HG03066 (cell line): ENCODE measurements at regions not wholly inside any gene's neighbourhood (a gene's known extent, or its start where the extent isn't known, plus 50 kb on each side); places are given as distances from the start of the nearest gene placed in this dataset.

ENCODE experiments used
- ATAC-seq: cut with Tn5 transposase; IDR thresholded peaks from one replicate; pipeline ENCODE4 v1.9.1; 2021; ENCODE audit warnings: low read depth; ENCODE audit not compliant: unreplicated experiment

GRCh38 chr3:178277605-178278004 lies 258.6 kb upstream of the KCNMB2 start:
- ATAC-seq, result no peak

- no peak for ATAC-seq
Measured at GRCh38 chr3:178283561-178283960, 252.7 kb upstream of the KCNMB2 start.

GRCh38 chr3:178284181-178284580 lies 252.1 kb upstream of the KCNMB2 start:
- no peak for ATAC-seq

- no peak for ATAC-seq
Measured at GRCh38 chr3:178288074-178288473, 248.2 kb upstream of the KCNMB2 start.

- no peak for ATAC-seq
Measured at GRCh38 chr3:178289544-178290160, 246.6 kb upstream of the KCNMB2 start.

- ATAC-seq, result no peak
Measured at GRCh38 chr3:178291574-178292370, 244.5 kb upstream of the KCNMB2 start.

- ATAC-seq, result no peak
Measured at GRCh38 chr3:178295292-178295912, 240.8 kb upstream of the KCNMB2 start.

- ATAC-seq, result no peak
Measured at GRCh38 chr3:178297199-178297598, 239.0 kb upstream of the KCNMB2 start.

- ATAC-seq, result no peak
Measured at GRCh38 chr3:178297740-178298139, 238.5 kb upstream of the KCNMB2 start.

- ATAC-seq, result no peak
Measured at GRCh38 chr3:178300441-178300959, 235.7 kb upstream of the KCNMB2 start.

GRCh38 chr3:178302966-178303930 lies 233.0 kb upstream of the KCNMB2 start:
- no peak for ATAC-seq

- no peak for ATAC-seq
Measured at GRCh38 chr3:178304758-178305467, 231.3 kb upstream of the KCNMB2 start.

- no peak for ATAC-seq
Measured at GRCh38 chr3:178306432-178307115, 229.7 kb upstream of the KCNMB2 start.

- ATAC-seq, result no peak
Measured at GRCh38 chr3:178308771-178309170, 227.5 kb upstream of the KCNMB2 start.

- no peak for ATAC-seq
Measured at GRCh38 chr3:178310949-178311348, 225.3 kb upstream of the KCNMB2 start.

GRCh38 chr3:178313716-178314115 lies 222.5 kb upstream of the KCNMB2 start:
- ATAC-seq, result no peak

GRCh38 chr3:178318340-178318739 lies 217.9 kb upstream of the KCNMB2 start:
- no peak for ATAC-seq

GRCh38 chr3:178318941-178319816 lies 217.1 kb upstream of the KCNMB2 start:
- ATAC-seq, result no peak
